Neutrophil (primary cell): ENCODE measurements at regions not wholly inside any gene's neighbourhood (a gene's known extent, or its start where the extent isn't known, plus 50 kb on each side); places are given as distances from the start of the nearest gene placed in this dataset.

Source experiments
- H3K27ac ChIP-seq: fragments of 200-600 bp; sonication (generic); 2 replicates; pipeline ENCODE4 v1.5.1; 2016; ENCODE audit warnings: mild to moderate bottlenecking, moderate library complexity
- H3K27me3 ChIP-seq: fragments of 200-600 bp; sonication (generic); 2 replicates; pipeline ENCODE4 v1.6.0; 2016; ENCODE audit warnings: mild to moderate bottlenecking
- H3K36me3 ChIP-seq: fragments of 200-600 bp; sonication (generic); 2 replicates; pipeline ENCODE4 v1.5.1; 2017
- H3K4me1 ChIP-seq, 2 experiments: fragments of 200-600 bp in 1 of 2; sonication (generic) in 1 of 2; 1 replicate in 1 of 2; 2 replicates in 1 of 2; pipeline versions ENCODE4 v1.5.1 to v1.6.1; 2013 to 2016; ENCODE audit warnings: low read depth in 1 of 2, low read length in 1 of 2, mild to moderate bottlenecking in 1 of 2, moderate library complexity in 1 of 2; ENCODE audit not compliant: control insufficient read depth in 1 of 2, insufficient read depth in 1 of 2
- H3K4me3 ChIP-seq, 2 experiments: fragments of 200-600 bp in 1 of 2; sonication (generic) in 1 of 2; 1 replicate in 1 of 2; 2 replicates in 1 of 2; pipeline ENCODE4 v1.5.1; 2013 to 2016; ENCODE audit warnings: low read depth in 1 of 2, low read length in 1 of 2, mild to moderate bottlenecking in 1 of 2, moderate library complexity in 1 of 2
- H3K9me3 ChIP-seq: fragments of 200-600 bp; sonication (generic); 2 replicates; pipeline ENCODE4 v1.5.1; 2016
- TF ChIP-seq, protein P1 (sequence below): fragments of 200-600 bp; sonication (generic); IDR thresholded peaks from 2 replicates; pipeline ENCODE4 v1.5.1; 2016; ENCODE audit warnings: antibody characterized with exemption

DNA sequence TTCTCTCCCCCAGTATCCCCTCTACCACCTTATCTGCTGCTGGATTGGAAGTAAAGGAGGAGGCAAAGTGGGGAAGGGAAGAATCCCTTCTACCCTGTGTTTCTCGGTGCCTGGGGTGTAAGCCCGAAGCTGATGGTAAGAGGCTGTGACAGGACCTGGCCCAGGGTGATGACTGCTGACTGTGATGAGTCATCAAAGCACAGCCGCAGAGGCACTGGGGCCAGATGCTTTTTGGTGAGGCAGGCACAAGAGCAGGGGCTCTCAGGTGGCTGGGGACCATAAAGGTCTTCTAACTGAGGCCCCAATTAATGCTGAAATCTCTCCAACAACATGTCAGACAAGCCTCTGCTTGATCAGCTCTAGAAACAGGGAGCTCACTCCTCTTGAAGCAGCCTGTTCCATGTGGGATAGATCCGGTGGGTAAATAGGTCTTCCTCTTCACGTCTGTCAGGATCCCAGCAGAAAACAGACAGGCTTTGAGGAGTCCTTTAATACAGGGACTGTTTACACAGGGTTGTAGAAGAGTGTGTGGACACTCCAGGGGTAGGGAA, 86.1 kb upstream of the PCBD1 start:
- H3K9me3 ChIP-seq: no peaks in the 10 kb centered on the region
- no peak overlapping the region for H3K4me3 ChIP-seq
- TF ChIP-seq, protein P1, sequence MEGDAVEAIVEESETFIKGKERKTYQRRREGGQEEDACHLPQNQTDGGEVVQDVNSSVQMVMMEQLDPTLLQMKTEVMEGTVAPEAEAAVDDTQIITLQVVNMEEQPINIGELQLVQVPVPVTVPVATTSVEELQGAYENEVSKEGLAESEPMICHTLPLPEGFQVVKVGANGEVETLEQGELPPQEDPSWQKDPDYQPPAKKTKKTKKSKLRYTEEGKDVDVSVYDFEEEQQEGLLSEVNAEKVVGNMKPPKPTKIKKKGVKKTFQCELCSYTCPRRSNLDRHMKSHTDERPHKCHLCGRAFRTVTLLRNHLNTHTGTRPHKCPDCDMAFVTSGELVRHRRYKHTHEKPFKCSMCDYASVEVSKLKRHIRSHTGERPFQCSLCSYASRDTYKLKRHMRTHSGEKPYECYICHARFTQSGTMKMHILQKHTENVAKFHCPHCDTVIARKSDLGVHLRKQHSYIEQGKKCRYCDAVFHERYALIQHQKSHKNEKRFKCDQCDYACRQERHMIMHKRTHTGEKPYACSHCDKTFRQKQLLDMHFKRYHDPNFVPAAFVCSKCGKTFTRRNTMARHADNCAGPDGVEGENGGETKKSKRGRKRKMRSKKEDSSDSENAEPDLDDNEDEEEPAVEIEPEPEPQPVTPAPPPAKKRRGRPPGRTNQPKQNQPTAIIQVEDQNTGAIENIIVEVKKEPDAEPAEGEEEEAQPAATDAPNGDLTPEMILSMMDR: no peak
- H3K27me3 ChIP-seq: peaks cover 25% of the 10 kb centered on the region
- H3K4me1 ChIP-seq: no peaks in the 10 kb centered on the region
- H3K27ac ChIP-seq: no peak overlapping the region
- H3K36me3 ChIP-seq: no peaks in the 10 kb centered on the region

DNA sequence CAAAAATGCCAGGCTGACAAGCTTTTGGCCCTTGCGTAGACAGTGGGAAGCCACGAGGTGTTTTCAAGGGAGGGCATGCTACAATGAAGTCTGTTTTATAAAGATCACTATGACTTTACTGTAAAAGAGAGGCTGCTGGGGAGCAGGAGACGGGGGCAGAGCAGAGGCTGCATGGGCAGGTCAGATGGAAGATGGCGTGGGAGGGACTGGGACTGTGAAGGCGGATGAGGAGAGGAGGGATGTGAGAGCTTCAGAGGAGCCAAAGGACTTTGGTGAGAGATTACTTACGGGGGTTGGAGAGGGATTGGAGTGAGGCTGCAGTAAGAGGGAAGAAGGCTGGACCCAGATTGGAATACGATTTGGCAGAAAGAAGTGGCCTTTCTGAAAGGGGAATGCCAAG, 86.6 kb upstream of the PCBD1 start:
- H3K4me3 ChIP-seq: no peak overlapping the region
- no peaks in the 10 kb centered on the region for H3K4me1 ChIP-seq
- H3K9me3 ChIP-seq: no peaks in the 10 kb centered on the region
- H3K27me3 ChIP-seq: peaks cover 25% of the 10 kb centered on the region
- no peak overlapping the region for H3K27ac ChIP-seq
- TF ChIP-seq, protein P1: no peak
- no peaks in the 10 kb centered on the region for H3K36me3 ChIP-seq

DNA sequence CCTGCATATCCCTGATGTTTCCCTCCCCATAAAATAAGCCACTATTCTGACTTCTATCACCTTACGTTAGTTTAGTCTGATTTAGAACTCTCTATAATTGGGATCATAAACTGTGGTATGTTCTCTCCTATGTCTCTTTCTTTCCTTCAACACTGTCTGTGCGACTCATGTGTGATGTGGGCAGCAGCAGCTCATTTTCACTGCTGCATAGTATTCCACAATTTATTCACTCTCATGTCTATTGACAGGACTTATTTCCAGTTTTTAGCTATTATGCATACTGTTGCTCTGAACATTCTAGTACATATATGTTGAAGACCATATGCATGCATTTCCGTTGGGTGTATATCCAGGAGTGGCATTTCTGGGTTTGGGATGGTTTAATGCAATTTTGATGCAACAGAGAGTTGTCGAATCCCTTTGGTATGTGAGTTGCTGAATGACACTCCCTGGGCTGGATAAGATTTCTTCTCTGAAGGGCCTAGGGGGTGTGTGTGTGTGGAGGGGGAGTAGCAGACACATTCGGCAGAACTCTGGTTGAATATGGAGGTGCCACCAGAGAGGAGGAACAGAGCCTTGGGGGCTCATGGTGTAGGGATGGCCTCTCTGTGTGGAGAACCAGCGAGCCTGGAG, 87.8 kb upstream of the PCBD1 start:
- Histone ChIP-seq H3K4me1 (no peaks in the 10 kb centered on the region), H3K27ac (no peak overlapping the region), H3K4me3 (no peak overlapping the region), H3K36me3 (no peaks in the 10 kb centered on the region), H3K27me3 (peaks cover 25% of the 10 kb centered on the region), H3K9me3 (no peaks in the 10 kb centered on the region)
- TF ChIP-seq, protein P1: no peak

DNA sequence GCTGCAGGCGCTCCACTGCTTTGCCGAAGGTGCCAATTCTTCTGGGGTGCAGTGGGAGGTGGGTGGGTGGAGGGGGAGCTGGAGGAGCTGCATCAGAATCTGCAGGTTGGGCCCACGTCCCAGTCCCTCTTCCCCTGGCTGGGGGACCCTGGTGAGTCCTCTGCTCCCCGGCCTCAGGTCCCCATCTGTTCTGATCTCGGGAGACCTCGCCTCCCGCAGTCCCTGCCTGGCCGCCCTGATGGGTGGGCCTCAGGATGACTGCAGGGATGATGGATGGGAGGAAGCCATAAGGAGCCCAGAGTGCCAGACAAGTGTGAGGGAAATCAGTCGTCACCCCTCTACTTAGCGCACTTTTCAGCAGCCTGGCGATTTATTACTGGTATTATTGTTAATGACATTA, 89.3 kb upstream of the PCBD1 start:
- Histone ChIP-seq H3K9me3 (no peaks in the 10 kb centered on the region), H3K27me3 (peaks cover 16% of the 10 kb centered on the region), H3K4me3 (no peak overlapping the region), H3K36me3 (no peaks in the 10 kb centered on the region), H3K27ac (no peak overlapping the region), H3K4me1 (no peaks in the 10 kb centered on the region)
- TF ChIP-seq, protein P1: no peak

DNA sequence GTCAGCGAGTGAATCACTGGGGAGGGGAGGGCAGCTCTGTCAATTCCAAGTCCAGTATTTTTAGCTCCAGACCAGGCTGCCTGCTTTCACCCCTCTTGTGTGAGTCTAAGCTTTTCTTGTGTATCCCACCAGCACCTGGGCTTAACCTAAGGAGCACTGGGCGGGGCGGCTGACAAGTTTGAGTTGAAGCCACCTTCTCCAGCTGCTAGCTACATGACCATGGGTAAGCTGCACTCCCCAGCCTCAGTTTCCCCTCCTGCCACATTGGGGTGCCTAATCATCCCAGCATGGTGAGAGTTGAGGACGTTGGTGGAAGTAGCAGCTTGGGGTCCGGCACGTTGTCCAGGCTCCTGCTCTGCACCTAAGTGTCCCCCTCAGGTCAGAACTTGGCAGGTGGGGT, 89.8 kb upstream of the PCBD1 start:
- TF ChIP-seq, protein P1: no peak
- Histone ChIP-seq H3K4me1 (no peaks in the 10 kb centered on the region), H3K27ac (no peak overlapping the region), H3K36me3 (no peaks in the 10 kb centered on the region), H3K27me3 (peaks cover 16% of the 10 kb centered on the region), H3K4me3 (no peak overlapping the region), H3K9me3 (no peaks in the 10 kb centered on the region)
